Neuron (in vitro differentiated cells): ENCODE measurements at regions not wholly inside any gene's neighbourhood (a gene's known extent, or its start where the extent isn't known, plus 50 kb on each side); places are given as distances from the start of the nearest gene placed in this dataset.
"Not testable (repeated sequence)": the region's sequence is repeated elsewhere in the genome, so short reads cannot be mapped to it uniquely, and the experiment has no call there.

Experiments
- H2AFZ ChIP-seq: one replicate; pipeline ENCODE4 v1.6.1; 2013; ENCODE audit warnings: low read depth, mild to moderate bottlenecking, inconsistent platforms, low read length, moderate library complexity
- H3K27me3 ChIP-seq: one replicate; pipeline ENCODE4 v1.6.1; 2013; ENCODE audit warnings: low read length; ENCODE audit not compliant: insufficient read depth
- H3K36me3 ChIP-seq: one replicate; pipeline ENCODE4 v1.6.1; 2013; ENCODE audit warnings: low read length; ENCODE audit not compliant: insufficient read depth
- H3K4me1 ChIP-seq: one replicate; pipeline ENCODE4 v1.6.1; 2013; ENCODE audit warnings: low read length; ENCODE audit not compliant: insufficient read depth
- H3K4me3 ChIP-seq: 2 replicates; pipeline ENCODE4 v1.5.1; 2013; ENCODE audit warnings: mild to moderate bottlenecking, low read length, moderate library complexity
- H3K9me3 ChIP-seq: one replicate; pipeline ENCODE4 v1.6.1; 2013; ENCODE audit warnings: low read length

GRCh38 chr3:95758707-95759106 is 1055.7 kb upstream of the EPHA6 start:
- Histone ChIP-seq H3K27me3 (no peaks in the 10 kb centered on the region), H2AFZ (no peak overlapping the region), H3K9me3 (no peaks in the 10 kb centered on the region), H3K4me1 (no peaks in the 10 kb centered on the region), H3K4me3 (no peak overlapping the region), H3K36me3 (no peaks in the 10 kb centered on the region)

GRCh38 chr3:95759614-95760301 is 1054.6 kb upstream of the EPHA6 start:
- H3K9me3 ChIP-seq: no peaks in the 10 kb centered on the region
- no peaks in the 10 kb centered on the region for H3K27me3 ChIP-seq
- H3K4me3 ChIP-seq: no peak overlapping the region
- no peak overlapping the region for H2AFZ ChIP-seq
- no peaks in the 10 kb centered on the region for H3K4me1 ChIP-seq
- H3K36me3 ChIP-seq: no peaks in the 10 kb centered on the region

GRCh38 chr3:95775486-95776094 is 1038.8 kb upstream of the EPHA6 start:
- Histone ChIP-seq H3K36me3 (no peaks in the 10 kb centered on the region), H3K9me3 (no peaks in the 10 kb centered on the region), H2AFZ (no peak overlapping the region), H3K4me1 (no peaks in the 10 kb centered on the region), H3K4me3 (no peak overlapping the region), H3K27me3 (no peaks in the 10 kb centered on the region)

- no peaks in the 10 kb centered on the region for H3K4me1 ChIP-seq
- no peaks in the 10 kb centered on the region for H3K36me3 ChIP-seq
- H3K4me3 ChIP-seq: no peak overlapping the region
- no peak overlapping the region for H2AFZ ChIP-seq
- H3K27me3 ChIP-seq: no peaks in the 10 kb centered on the region
- H3K9me3 ChIP-seq: no peaks in the 10 kb centered on the region
Observed at GRCh38 chr3:95781598-95781997, 1032.8 kb upstream of the EPHA6 start.

GRCh38 chr3:95789111-95789510 is 1025.3 kb upstream of the EPHA6 start:
- Histone ChIP-seq H3K36me3 (no peaks in the 10 kb centered on the region), H2AFZ (no peak overlapping the region), H3K4me3 (no peak overlapping the region), H3K4me1 (no peaks in the 10 kb centered on the region), H3K9me3 (no peaks in the 10 kb centered on the region), H3K27me3 (no peaks in the 10 kb centered on the region)

GRCh38 chr3:95797081-95797480 is 1017.3 kb upstream of the EPHA6 start:
- H2AFZ ChIP-seq: no peak overlapping the region
- H3K9me3 ChIP-seq: no peaks in the 10 kb centered on the region
- H3K4me3 ChIP-seq: no peak overlapping the region
- no peaks in the 10 kb centered on the region for H3K4me1 ChIP-seq
- H3K36me3 ChIP-seq: no peaks in the 10 kb centered on the region
- no peaks in the 10 kb centered on the region for H3K27me3 ChIP-seq

GRCh38 chr3:95798628-95799027 is 1015.8 kb upstream of the EPHA6 start:
- no peaks in the 10 kb centered on the region for H3K9me3 ChIP-seq
- H3K27me3 ChIP-seq: no peaks in the 10 kb centered on the region
- H3K4me3 ChIP-seq: no peak overlapping the region
- no peaks in the 10 kb centered on the region for H3K4me1 ChIP-seq
- no peaks in the 10 kb centered on the region for H3K36me3 ChIP-seq
- H2AFZ ChIP-seq: no peak overlapping the region

- H3K4me3 ChIP-seq: no peak overlapping the region
- H3K4me1 ChIP-seq: peaks cover 7% of the 10 kb centered on the region
Observed at GRCh38 chr3:95810462-95810861, 1003.9 kb upstream of the EPHA6 start.

GRCh38 chr3:95813244-95813643 is 1001.1 kb upstream of the EPHA6 start:
- H3K27me3 ChIP-seq: no peaks in the 10 kb centered on the region
- no peaks in the 10 kb centered on the region for H3K4me1 ChIP-seq
- no peak overlapping the region for H2AFZ ChIP-seq
- no peaks in the 10 kb centered on the region for H3K36me3 ChIP-seq
- no peak overlapping the region for H3K4me3 ChIP-seq
- H3K9me3 ChIP-seq: no peaks in the 10 kb centered on the region

More at GRCh38 chr3:95810462-95810861, 1003.9 kb upstream of the EPHA6 start:
- Histone ChIP-seq H3K36me3 (no peaks in the 10 kb centered on the region), H3K9me3 (no peaks in the 10 kb centered on the region), H3K27me3 (no peaks in the 10 kb centered on the region), H2AFZ (no peak overlapping the region)

- H3K4me3 ChIP-seq: no peak overlapping the region
- no peaks in the 10 kb centered on the region for H3K4me1 ChIP-seq
- H3K9me3 ChIP-seq: no peaks in the 10 kb centered on the region
- no peaks in the 10 kb centered on the region for H3K36me3 ChIP-seq
- no peak overlapping the region for H2AFZ ChIP-seq
- no peaks in the 10 kb centered on the region for H3K27me3 ChIP-seq
Observed at GRCh38 chr3:95815828-95816227, 998.6 kb upstream of the EPHA6 start.

GRCh38 chr3:95826419-95826818 is 988.0 kb upstream of the EPHA6 start:
- Histone ChIP-seq H3K4me1 (no peaks in the 10 kb centered on the region), H3K4me3 (no peak overlapping the region), H3K27me3 (no peaks in the 10 kb centered on the region), H2AFZ (no peak overlapping the region), H3K36me3 (no peaks in the 10 kb centered on the region), H3K9me3 (no peaks in the 10 kb centered on the region)

GRCh38 chr3:95832146-95832545 is 982.2 kb upstream of the EPHA6 start:
- no peaks in the 10 kb centered on the region for H3K4me1 ChIP-seq
- H3K27me3 ChIP-seq: no peaks in the 10 kb centered on the region
- no peak overlapping the region for H2AFZ ChIP-seq
- H3K4me3 ChIP-seq: no peak overlapping the region
- no peaks in the 10 kb centered on the region for H3K36me3 ChIP-seq
- H3K9me3 ChIP-seq: no peaks in the 10 kb centered on the region

- not testable (repeated sequence) for H3K4me1 ChIP-seq, H2AFZ ChIP-seq, H3K27me3 ChIP-seq, H3K9me3 ChIP-seq, H3K36me3 ChIP-seq, H3K4me3 ChIP-seq
Observed at GRCh38 chr3:95860628-95861027, 953.8 kb upstream of the EPHA6 start.

GRCh38 chr3:95883801-95884200 is 930.6 kb upstream of the EPHA6 start:
- Histone ChIP-seq H3K27me3 (no peaks in the 10 kb centered on the region), H3K4me1 (no peaks in the 10 kb centered on the region), H3K36me3 (no peaks in the 10 kb centered on the region), H3K9me3 (no peaks in the 10 kb centered on the region), H2AFZ (no peak overlapping the region), H3K4me3 (no peak overlapping the region)
